Keratinocyte (primary cell): ENCODE measurements at regions not wholly inside any gene's neighbourhood (a gene's known extent, or its start where the extent isn't known, plus 50 kb on each side); places are given as distances from the start of the nearest gene placed in this dataset.

ENCODE experiments used
- DNase-seq: peaks from one replicate; pipeline ENCODE4 v3.0.0-alpha.2; 2011; ENCODE audit warnings: low read depth, missing footprints, low spot score
- FAIRE-seq: peaks from 2 replicates; lab custom pipeline; 2011; peaks lifted over from hg19 to GRCh38; lab: Jason Lieb, UNC
- H2AFZ ChIP-seq: 2 replicates; pipeline ENCODE4 v1.6.0; 2012; ENCODE audit warnings: low read length, control low read depth, inconsistent platforms; ENCODE audit not compliant: control insufficient read depth
- H3K27ac ChIP-seq: 2 replicates; pipeline ENCODE4 v1.5.1; 2011; ENCODE audit warnings: low read length; ENCODE audit not compliant: control insufficient read depth, insufficient read depth
- H3K27me3 ChIP-seq: 3 replicates; pipeline ENCODE4 v1.6.0; 2011; ENCODE audit warnings: low read length; ENCODE audit not compliant: control insufficient read depth, insufficient read depth; ENCODE audit errors: extremely low read depth
- H3K36me3 ChIP-seq, 2 experiments: 2 replicates in 1 of 2; 3 replicates in 1 of 2; pipeline ENCODE4 v1.5.1; 2011; ENCODE audit warnings: low read length in 2 of 2, mild to moderate bottlenecking in 1 of 2; ENCODE audit not compliant: control insufficient read depth in 2 of 2, insufficient read depth in 2 of 2; ENCODE audit errors: extremely low read depth in 1 of 2
- H3K4me1 ChIP-seq: 3 replicates; pipeline ENCODE4 v1.5.1; 2011; ENCODE audit warnings: low read length; ENCODE audit not compliant: control insufficient read depth, insufficient read depth; ENCODE audit errors: extremely low read depth
- H3K4me2 ChIP-seq: 3 replicates; pipeline ENCODE4 v1.6.0; 2011; ENCODE audit warnings: low read depth, low read length; ENCODE audit not compliant: control insufficient read depth, insufficient read depth; ENCODE audit errors: extremely low read depth
- H3K4me3 ChIP-seq, 3 experiments: fragments of 200-600 bp in 1 of 3; sonication (generic) in 1 of 3; 2 replicates in 2 of 3; 3 replicates in 1 of 3; pipeline ENCODE4 v1.5.1; 2011 to 2016; ENCODE audit warnings: low read length in 3 of 3, mild to moderate bottlenecking in 3 of 3, control low read depth in 2 of 3, inconsistent platforms in 1 of 3, low read depth in 1 of 3, mixed read lengths in 1 of 3, mixed run types in 1 of 3, moderate library complexity in 1 of 3; ENCODE audit not compliant: control insufficient read depth in 2 of 3, insufficient read depth in 2 of 3; ENCODE audit errors: extremely low read depth in 1 of 3
- H3K79me2 ChIP-seq: 2 replicates; pipeline ENCODE4 v1.6.0; 2012; ENCODE audit warnings: low read length; ENCODE audit not compliant: control insufficient read depth, insufficient read depth
- H3K9ac ChIP-seq: 3 replicates; pipeline ENCODE4 v1.6.0; 2011; ENCODE audit warnings: low read length; ENCODE audit not compliant: control insufficient read depth, insufficient read depth; ENCODE audit errors: extremely low read depth
- H3K9me1 ChIP-seq: 3 replicates; pipeline ENCODE4 v1.6.0; 2011; ENCODE audit warnings: low read length; ENCODE audit not compliant: control insufficient read depth, insufficient read depth; ENCODE audit errors: extremely low read depth
- H3K9me3 ChIP-seq: 2 replicates; pipeline ENCODE4 v1.5.1; 2012; ENCODE audit warnings: low read depth, low read length; ENCODE audit not compliant: control insufficient read depth
- H4K20me1 ChIP-seq: 3 replicates; pipeline ENCODE4 v1.6.0; 2011; ENCODE audit warnings: low read length; ENCODE audit not compliant: control insufficient read depth, insufficient read depth; ENCODE audit errors: extremely low read depth
- CTCF ChIP-seq, 3 experiments: IDR thresholded peaks in 1 of 3; conservative IDR thresholded peaks in 1 of 3; optimal IDR thresholded peaks in 1 of 3; 2 replicates in 2 of 3; 3 replicates in 1 of 3; pipeline versions ENCODE3 to v1.5.1; 2011; ENCODE audit warnings: low read length in 3 of 3, mild to moderate bottlenecking in 3 of 3, moderate library complexity in 2 of 3, control low read depth in 1 of 3, inconsistent platforms in 1 of 3; ENCODE audit not compliant: insufficient read depth in 2 of 3; ENCODE audit errors: extremely low read depth in 1 of 3
- EZH2 ChIP-seq: IDR thresholded peaks from one replicate; pipeline ENCODE4 v1.6.1; 2012; ENCODE audit warnings: inconsistent platforms, mild to moderate bottlenecking, low read length, moderate library complexity
- dilution Hi-C: fragments of 300-500 bp; cut with MboI; formaldehyde crosslinking; loops from one replicate; pipeline ENCODE4 v1.7.0; 2020; ENCODE audit warnings: low sequenced_read_pairs; ENCODE audit not compliant: extremely low pct_ligation_motif_present

DNA sequence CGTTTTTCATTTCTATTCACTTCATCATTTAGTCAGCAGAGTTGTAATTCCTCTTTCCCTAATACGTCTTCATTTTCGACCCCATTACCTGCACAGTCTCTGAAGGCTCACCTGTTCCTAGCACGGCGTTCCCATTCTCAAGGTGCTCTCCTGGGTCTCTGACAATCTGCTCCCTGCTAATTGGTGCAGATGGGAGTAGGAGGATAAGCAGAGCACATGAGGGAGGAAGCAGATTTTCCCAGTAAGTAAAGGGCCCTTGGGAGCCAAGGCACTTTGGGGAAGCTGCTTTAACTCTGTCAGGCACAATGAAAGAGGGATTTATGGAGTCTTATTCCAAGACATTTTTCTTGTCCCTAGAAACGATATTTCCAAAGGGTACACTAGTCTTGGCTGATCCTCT lies 466.4 kb downstream of the STIM2 start:
- no peaks in the 10 kb centered on the region for H3K27me3 ChIP-seq
- H3K36me3 ChIP-seq = no peaks in the 10 kb centered on the region
- dilution Hi-C loops = no loop called here
- H3K4me3 ChIP-seq = no peak overlapping the region
- no peaks in the 10 kb centered on the region for H3K9me3 ChIP-seq
- no peak overlapping the region for H3K27ac ChIP-seq
- FAIRE-seq (no peak), DNase-seq (no peak)
- no peaks in the 10 kb centered on the region for H3K4me1 ChIP-seq
- H3K9ac ChIP-seq = no peak overlapping the region
- no peaks in the 10 kb centered on the region for H3K79me2 ChIP-seq
- H2AFZ ChIP-seq = no peak overlapping the region
- no peaks in the 10 kb centered on the region for H4K20me1 ChIP-seq
- TF ChIP-seq CTCF (optimal IDR thresholded peaks at IDR 0.05 in 1 of 3, IDR thresholded peaks at IDR 0.05 in 1 of 3, conservative IDR thresholded peaks at IDR 0.05 in 1 of 3; ENCODE audit: extremely low read depth in 1 of 3, insufficient read depth in 2 of 3, low read length in 3 of 3) = no peak
- no peak for TF ChIP-seq EZH2
- no peak overlapping the region for H3K4me2 ChIP-seq
- no peaks in the 10 kb centered on the region for H3K9me1 ChIP-seq

DNA sequence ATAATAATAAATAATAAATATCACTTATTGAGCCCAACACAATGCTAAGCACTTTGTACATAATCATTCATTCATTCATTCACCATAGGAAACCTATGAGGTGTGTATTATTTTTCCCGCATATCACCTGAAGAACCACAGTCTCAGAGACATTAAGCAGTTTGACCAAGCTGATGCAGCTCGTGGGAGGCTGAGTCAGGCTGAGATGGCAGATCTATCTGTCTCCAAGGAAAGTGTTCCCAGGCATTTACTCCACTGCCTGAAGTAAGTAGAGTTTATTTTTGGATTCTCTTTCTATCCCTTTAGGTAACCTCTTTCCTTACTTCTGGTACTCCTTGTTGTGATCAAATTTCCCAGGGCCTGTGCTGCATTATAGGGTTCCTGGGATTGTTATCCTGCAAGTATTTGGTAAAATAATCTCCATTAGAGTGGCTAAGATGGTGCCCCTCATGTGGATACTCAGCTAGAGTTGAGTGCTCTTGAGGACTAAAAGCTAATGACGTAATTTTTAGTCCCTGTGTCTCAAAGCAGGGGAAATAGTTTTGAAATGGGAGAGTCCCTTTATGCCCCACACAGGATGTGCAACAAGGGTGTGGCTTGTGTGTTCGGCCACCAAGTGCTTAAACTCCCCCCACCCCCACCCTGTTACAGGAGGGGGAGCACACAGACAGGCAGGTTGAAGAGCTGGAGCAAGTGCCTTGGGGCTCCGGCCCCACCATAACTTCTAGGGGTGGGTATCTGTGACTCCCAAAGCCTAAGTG lies 467.0 kb downstream of the STIM2 start:
- DNase-seq = no peak
- Histone ChIP-seq H3K9me3 (no peaks in the 10 kb centered on the region), H4K20me1 (no peaks in the 10 kb centered on the region), H3K4me2 (no peak overlapping the region), H3K9me1 (no peaks in the 10 kb centered on the region), H3K4me1 (no peaks in the 10 kb centered on the region), H3K27me3 (no peaks in the 10 kb centered on the region), H3K36me3 (no peaks in the 10 kb centered on the region), H3K27ac (no peak overlapping the region), H2AFZ (no peak overlapping the region), H3K4me3 (no peak overlapping the region), H3K9ac (no peak overlapping the region), H3K79me2 (no peaks in the 10 kb centered on the region)
- no peak for TF ChIP-seq EZH2
- TF ChIP-seq CTCF (optimal IDR thresholded peaks at IDR 0.05 in 1 of 3, IDR thresholded peaks at IDR 0.05 in 1 of 3, conservative IDR thresholded peaks at IDR 0.05 in 1 of 3; ENCODE audit: extremely low read depth in 1 of 3, insufficient read depth in 2 of 3, low read length in 3 of 3) = no peak
- dilution Hi-C loops = no loop called here
- no peak for FAIRE-seq
